ENCODE measurements at regions not wholly inside any gene's neighbourhood (a gene's known extent, or its start where the extent isn't known, plus 50 kb on each side); places are given as distances from the start of the nearest gene placed in this dataset.

DNA sequence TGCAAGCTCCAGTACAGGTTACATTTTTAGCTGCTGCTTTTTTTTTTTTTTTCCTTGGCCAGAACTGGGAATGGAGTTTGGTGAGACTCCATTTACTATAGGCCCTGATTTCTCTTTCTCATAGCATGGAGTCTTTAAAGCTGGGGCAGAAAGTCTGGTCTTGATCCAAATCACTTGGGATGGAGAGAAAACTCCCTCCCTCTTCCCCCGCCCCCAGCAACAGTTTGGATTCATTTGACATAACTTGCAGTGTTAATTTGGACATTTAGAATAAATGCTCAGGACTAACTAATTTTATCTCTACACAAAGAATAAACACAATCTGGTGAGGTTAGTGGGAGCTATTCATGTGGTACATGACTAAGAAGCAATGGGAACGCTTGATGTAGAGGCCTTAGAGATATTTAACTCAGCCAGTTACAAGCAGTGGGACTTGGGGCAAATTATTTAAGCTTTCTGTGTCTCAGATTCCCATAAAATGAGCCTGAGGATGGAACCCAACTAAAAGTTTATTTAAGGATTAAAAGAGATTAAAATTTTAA, 107.3 kb upstream of the ARHGAP5 start:
- TF ChIP-seq FOXM1 (IDR thresholded peaks at IDR 0.05; ENCODE audit: borderline replicate concordance) (no peak), LEF1 (IDR thresholded peaks at IDR 0.05; ENCODE audit: borderline replicate concordance) (no peak)
- TF ChIP-seq, protein P1, sequence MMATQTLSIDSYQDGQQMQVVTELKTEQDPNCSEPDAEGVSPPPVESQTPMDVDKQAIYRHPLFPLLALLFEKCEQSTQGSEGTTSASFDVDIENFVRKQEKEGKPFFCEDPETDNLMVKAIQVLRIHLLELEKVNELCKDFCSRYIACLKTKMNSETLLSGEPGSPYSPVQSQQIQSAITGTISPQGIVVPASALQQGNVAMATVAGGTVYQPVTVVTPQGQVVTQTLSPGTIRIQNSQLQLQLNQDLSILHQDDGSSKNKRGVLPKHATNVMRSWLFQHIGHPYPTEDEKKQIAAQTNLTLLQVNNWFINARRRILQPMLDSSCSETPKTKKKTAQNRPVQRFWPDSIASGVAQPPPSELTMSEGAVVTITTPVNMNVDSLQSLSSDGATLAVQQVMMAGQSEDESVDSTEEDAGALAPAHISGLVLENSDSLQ (IDR thresholded peaks at IDR 0.05), result no peak
- no peak for DNase-seq (ENCODE audit: extremely low spot score)
- CTCF ChIA-PET, result interaction anchor here (0.9 to 1.1 kb wide), 2 partner anchors 9 to 35 kb away, joined by 3 to 4 read pairs; no protein-coding TSS in a partner anchor
- POLR2A ChIA-PET, result no interaction called here

DNA sequence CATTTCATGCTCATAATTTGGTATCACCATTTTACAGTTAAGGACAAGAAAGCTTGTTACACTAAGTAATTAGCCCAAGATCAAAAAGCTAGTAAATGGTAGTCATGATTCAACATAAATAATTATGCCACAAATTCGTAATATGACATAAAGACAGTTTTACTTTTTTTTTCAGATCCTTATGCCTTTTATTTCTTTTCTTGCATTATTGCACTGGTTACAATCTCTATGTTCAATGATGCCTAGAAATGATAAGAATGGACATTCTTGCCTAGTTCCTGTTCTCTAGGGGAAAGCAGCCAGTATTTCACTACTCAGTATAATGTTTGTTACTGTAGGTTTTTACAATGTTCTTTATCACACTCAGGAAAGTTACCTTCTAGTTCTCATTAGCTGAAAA, 106.4 kb upstream of the ARHGAP5 start:
- TF ChIP-seq ARNT (IDR thresholded peaks at IDR 0.05), result no peak
- TF ChIP-seq HDGF (IDR thresholded peaks at IDR 0.05; ENCODE audit: borderline replicate concordance), result no peak
- TF ChIP-seq FOXA1 (IDR thresholded peaks at IDR 0.05), result no peak
- TF ChIP-seq NFRKB (IDR thresholded peaks at IDR 0.05), result no peak
- no peak for TF ChIP-seq SUZ12 (IDR thresholded peaks at IDR 0.05)
- TF ChIP-seq FOXM1 (IDR thresholded peaks at IDR 0.05; ENCODE audit: borderline replicate concordance), result no peak
- no peak for TF ChIP-seq LEF1 (IDR thresholded peaks at IDR 0.05; ENCODE audit: borderline replicate concordance)
- TF ChIP-seq FOXK2 (IDR thresholded peaks at IDR 0.05), result no peak
- TF ChIP-seq BHLHE40 (IDR thresholded peaks at IDR 0.05; ENCODE audit: borderline replicate concordance), result no peak
- TF ChIP-seq CTBP1 (IDR thresholded peaks at IDR 0.05; ENCODE audit: borderline replicate concordance), result no peak
- TF ChIP-seq ZNF384 (IDR thresholded peaks at IDR 0.05), result no peak
- no peak for TF ChIP-seq L3MBTL2 (conservative IDR thresholded peaks at IDR 0.05)
- no peak for TF ChIP-seq TARDBP (IDR thresholded peaks at IDR 0.05)
- no peak for TF ChIP-seq SP1 (IDR thresholded peaks at IDR 0.05)
- TF ChIP-seq ELF4 (IDR thresholded peaks at IDR 0.05), result no peak
- TF ChIP-seq, protein P1 (IDR thresholded peaks at IDR 0.05), result no peak
- ChIA-PET CTCF (interaction anchor here (0.6 kb wide), 1 partner anchor 282 kb away, joined by 3 read pairs; no protein-coding TSS in a partner anchor), POLR2A (no interaction called here)
- DNase-seq (ENCODE audit: extremely low spot score), result no peak

DNA sequence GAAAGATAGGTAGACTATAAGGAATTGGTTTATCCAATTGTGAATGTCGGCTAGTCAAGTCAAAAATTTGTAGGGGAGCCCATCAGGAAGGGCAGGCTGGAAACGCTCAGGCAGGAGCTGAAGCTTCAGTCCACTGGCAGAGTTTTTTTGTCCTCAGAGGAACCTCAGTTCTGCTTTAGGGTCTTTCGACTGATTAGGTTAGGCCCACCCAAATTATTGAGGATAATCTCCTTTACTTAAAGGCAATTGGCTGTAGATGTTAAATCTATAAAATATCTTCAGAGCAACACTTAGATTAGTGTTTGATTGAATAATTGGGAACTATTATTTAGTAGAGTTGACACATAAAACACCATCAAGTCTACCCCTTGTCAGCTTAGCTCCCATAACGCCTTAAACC, 105.5 kb upstream of the ARHGAP5 start:
- no peak for DNase-seq (ENCODE audit: extremely low spot score)
- CTCF ChIA-PET, result no interaction called here
- POLR2A ChIA-PET, result no interaction called here
- TF ChIP-seq ZNF384 (IDR thresholded peaks at IDR 0.05), result no peak
- TF ChIP-seq FOXK2 (IDR thresholded peaks at IDR 0.05), result no peak
- no peak for TF ChIP-seq NFRKB (IDR thresholded peaks at IDR 0.05)
- no peak for TF ChIP-seq ARNT (IDR thresholded peaks at IDR 0.05)

- POLR2A ChIA-PET, result no interaction called here
- CTCF ChIA-PET, result no interaction called here
- DNase-seq (ENCODE audit: extremely low spot score), result no peak
- no peak for TF ChIP-seq FOXK2 (IDR thresholded peaks at IDR 0.05)
Observed at GRCh38 chr14:31977001-31977556, 100.0 kb upstream of the ARHGAP5 start.

- ChIA-PET POLR2A (no interaction called here), CTCF (interaction anchor here (0.6 kb wide), 1 partner anchor 30 kb away, joined by 3 read pairs; no protein-coding TSS in a partner anchor)
- no peak for DNase-seq (ENCODE audit: extremely low spot score)
- no peak for TF ChIP-seq FOXM1 (IDR thresholded peaks at IDR 0.05; ENCODE audit: borderline replicate concordance)
- TF ChIP-seq NFRKB (IDR thresholded peaks at IDR 0.05), result no peak
- no peak for TF ChIP-seq HDGF (IDR thresholded peaks at IDR 0.05; ENCODE audit: borderline replicate concordance)
- TF ChIP-seq L3MBTL2 (conservative IDR thresholded peaks at IDR 0.05), result no peak
- no peak for TF ChIP-seq FOXK2 (IDR thresholded peaks at IDR 0.05)
- TF ChIP-seq SP1 (IDR thresholded peaks at IDR 0.05), result no peak
- TF ChIP-seq FOXA1 (IDR thresholded peaks at IDR 0.05), result no peak
- TF ChIP-seq LEF1 (IDR thresholded peaks at IDR 0.05; ENCODE audit: borderline replicate concordance), result no peak
Observed at GRCh38 chr14:31978423-31978822, 98.7 kb upstream of the ARHGAP5 start.

- no peak for TF ChIP-seq TARDBP (IDR thresholded peaks at IDR 0.05)
- no peak for TF ChIP-seq ELF4 (IDR thresholded peaks at IDR 0.05)
- TF ChIP-seq L3MBTL2 (conservative IDR thresholded peaks at IDR 0.05), result no peak
- TF ChIP-seq SP1 (IDR thresholded peaks at IDR 0.05), result no peak
- no peak for TF ChIP-seq BHLHE40 (IDR thresholded peaks at IDR 0.05; ENCODE audit: borderline replicate concordance)
- no peak for TF ChIP-seq ZNF384 (IDR thresholded peaks at IDR 0.05)
- TF ChIP-seq ARNT (IDR thresholded peaks at IDR 0.05), result no peak
- no peak for TF ChIP-seq HDGF (IDR thresholded peaks at IDR 0.05; ENCODE audit: borderline replicate concordance)
- no peak for TF ChIP-seq LEF1 (IDR thresholded peaks at IDR 0.05; ENCODE audit: borderline replicate concordance)
- TF ChIP-seq CTBP1 (IDR thresholded peaks at IDR 0.05; ENCODE audit: borderline replicate concordance), result no peak
- TF ChIP-seq FOXA1 (IDR thresholded peaks at IDR 0.05), result no peak
- TF ChIP-seq, protein P1 (IDR thresholded peaks at IDR 0.05), result no peak
- TF ChIP-seq FOXM1 (IDR thresholded peaks at IDR 0.05; ENCODE audit: borderline replicate concordance), result no peak
- TF ChIP-seq FOXK2 (IDR thresholded peaks at IDR 0.05), result no peak
- TF ChIP-seq NFRKB (IDR thresholded peaks at IDR 0.05), result no peak
- no peak for TF ChIP-seq SUZ12 (IDR thresholded peaks at IDR 0.05)
- POLR2A ChIA-PET, result no interaction called here
- no peak for DNase-seq (ENCODE audit: extremely low spot score)
- CTCF ChIA-PET, result no interaction called here
Observed at GRCh38 chr14:31982642-31983041, 94.5 kb upstream of the ARHGAP5 start.

DNA sequence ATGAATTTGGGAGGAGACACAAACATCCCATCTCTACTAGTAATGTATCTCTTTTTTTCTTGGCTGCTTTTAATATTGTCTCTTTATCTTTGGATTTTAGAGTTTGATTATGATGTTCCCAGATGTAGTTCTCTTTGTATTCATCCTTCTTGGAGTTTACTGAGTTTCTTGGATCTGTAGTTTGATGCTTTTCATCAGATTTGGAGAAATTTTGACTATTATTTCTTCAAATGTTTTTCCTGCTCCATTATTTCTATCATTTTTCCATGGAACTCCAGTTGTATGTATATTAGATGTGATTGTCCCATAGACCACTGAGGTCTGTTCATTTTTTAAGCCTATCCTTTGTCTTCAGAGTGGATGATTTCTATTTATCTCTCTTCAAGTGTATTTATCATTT, 90.7 kb upstream of the ARHGAP5 start:
- TF ChIP-seq ZNF384 (IDR thresholded peaks at IDR 0.05) (no peak), CTBP1 (IDR thresholded peaks at IDR 0.05; ENCODE audit: borderline replicate concordance) (no peak), TARDBP (IDR thresholded peaks at IDR 0.05) (no peak), FOXK2 (IDR thresholded peaks at IDR 0.05) (no peak), FOXM1 (IDR thresholded peaks at IDR 0.05; ENCODE audit: borderline replicate concordance) (no peak), LEF1 (IDR thresholded peaks at IDR 0.05; ENCODE audit: borderline replicate concordance) (no peak), SUZ12 (IDR thresholded peaks at IDR 0.05) (no peak), NFRKB (IDR thresholded peaks at IDR 0.05) (no peak), ARNT (IDR thresholded peaks at IDR 0.05) (no peak)
- ChIA-PET CTCF (no interaction called here), POLR2A (no interaction called here)
- DNase-seq (ENCODE audit: extremely low spot score), result no peak

Data from HEK293T (cell line).